ENCODE measurements at regions not wholly inside any gene's neighbourhood (a gene's known extent, or its start where the extent isn't known, plus 50 kb on each side); places are given as distances from the start of the nearest gene placed in this dataset.

DNA sequence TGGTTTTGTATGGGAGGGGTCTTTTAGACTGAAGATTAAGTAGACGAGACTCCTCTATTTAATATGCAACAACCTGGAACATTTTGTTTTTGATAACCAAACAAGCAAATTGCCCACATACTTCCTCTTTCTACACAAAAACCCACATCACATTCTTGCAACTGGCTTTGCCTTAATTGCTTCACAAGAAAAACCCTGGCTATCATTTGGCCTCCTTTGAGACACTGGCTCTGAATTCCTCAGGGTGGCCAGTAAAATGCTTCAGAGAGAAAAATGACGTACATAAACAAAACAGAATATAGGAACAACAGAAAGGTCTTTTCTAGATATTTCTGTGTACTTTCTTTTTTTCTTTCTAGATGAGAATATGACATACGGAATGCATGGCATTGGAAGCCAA, 103.0 kb downstream of the TRIB2 start:
- no peak for DNase-seq (ENCODE audit: low spot score)
- Mint-ChIP-seq H3K4me3 (ENCODE audit: unreplicated experiment) (no peak overlapping the region), H3K27me3 (ENCODE audit: unreplicated experiment) (no peaks in the 10 kb centered on the region), H3K9me3 (ENCODE audit: unreplicated experiment) (no peaks in the 10 kb centered on the region), H3K27ac (ENCODE audit: unreplicated experiment) (no peak overlapping the region), H3K36me3 (ENCODE audit: low read depth, unreplicated experiment) (no peaks in the 10 kb centered on the region), H3K4me1 (ENCODE audit: unreplicated experiment) (peaks cover 5% of the 10 kb centered on the region)
- no peak for TF ChIP-seq CTCF (IDR thresholded peaks at IDR 0.05; ENCODE audit: unreplicated experiment)

DNA sequence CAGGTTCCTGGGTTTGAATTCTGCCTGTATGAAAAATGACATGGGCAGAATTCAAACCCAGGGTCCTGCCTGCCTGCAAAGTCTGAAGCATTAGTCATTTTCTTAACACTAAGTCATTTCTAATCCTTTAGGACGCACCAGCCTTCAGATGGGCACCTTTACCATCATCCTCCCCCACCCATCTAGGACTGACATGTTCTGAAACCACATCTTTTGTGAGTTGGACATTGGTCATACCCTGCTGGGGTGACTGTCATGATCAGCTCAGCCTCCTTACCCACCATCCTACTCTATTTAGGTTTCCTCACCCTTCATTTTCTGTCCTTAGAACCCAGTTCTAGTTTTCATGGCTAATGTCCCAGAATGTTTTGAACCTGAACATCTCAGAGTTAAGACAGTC, 104.9 kb downstream of the TRIB2 start:
- Mint-ChIP-seq H3K36me3 (ENCODE audit: low read depth, unreplicated experiment) (no peaks in the 10 kb centered on the region), H3K4me1 (ENCODE audit: unreplicated experiment) (peaks cover 5% of the 10 kb centered on the region), H3K27ac (ENCODE audit: unreplicated experiment) (no peak overlapping the region), H3K9me3 (ENCODE audit: unreplicated experiment) (no peaks in the 10 kb centered on the region), H3K27me3 (ENCODE audit: unreplicated experiment) (no peaks in the 10 kb centered on the region), H3K4me3 (ENCODE audit: unreplicated experiment) (no peak overlapping the region)
- TF ChIP-seq CTCF (IDR thresholded peaks at IDR 0.05; ENCODE audit: unreplicated experiment): no peak
- DNase-seq (ENCODE audit: low spot score): no peak

- Mint-ChIP-seq H3K27ac (ENCODE audit: unreplicated experiment) (no peak overlapping the region), H3K4me3 (ENCODE audit: unreplicated experiment) (no peak overlapping the region), H3K27me3 (ENCODE audit: unreplicated experiment) (no peaks in the 10 kb centered on the region), H3K36me3 (ENCODE audit: low read depth, unreplicated experiment) (no peaks in the 10 kb centered on the region), H3K4me1 (ENCODE audit: unreplicated experiment) (peaks cover under 1% of the 10 kb centered on the region), H3K9me3 (ENCODE audit: unreplicated experiment) (no peaks in the 10 kb centered on the region)
- DNase-seq (ENCODE audit: low spot score): no peak
- no peak for TF ChIP-seq CTCF (IDR thresholded peaks at IDR 0.05; ENCODE audit: unreplicated experiment)
Observed at GRCh38 chr2:12824351-12824777, 107.6 kb downstream of the TRIB2 start.

GRCh38 chr2:12824778-12825379, 108.1 kb downstream of the TRIB2 start:
- H3K9me3 Mint-ChIP-seq (ENCODE audit: unreplicated experiment): no peaks in the 10 kb centered on the region
- H3K36me3 Mint-ChIP-seq (ENCODE audit: low read depth, unreplicated experiment): no peaks in the 10 kb centered on the region
- no peaks in the 10 kb centered on the region for H3K4me1 Mint-ChIP-seq (ENCODE audit: unreplicated experiment)
- no peak overlapping the region for H3K4me3 Mint-ChIP-seq (ENCODE audit: unreplicated experiment)
- H3K27me3 Mint-ChIP-seq (ENCODE audit: unreplicated experiment): no peaks in the 10 kb centered on the region
- no peak for DNase-seq (ENCODE audit: low spot score)
- TF ChIP-seq CTCF (IDR thresholded peaks at IDR 0.05; ENCODE audit: unreplicated experiment): no peak
- H3K27ac Mint-ChIP-seq (ENCODE audit: unreplicated experiment): no peak overlapping the region

DNA sequence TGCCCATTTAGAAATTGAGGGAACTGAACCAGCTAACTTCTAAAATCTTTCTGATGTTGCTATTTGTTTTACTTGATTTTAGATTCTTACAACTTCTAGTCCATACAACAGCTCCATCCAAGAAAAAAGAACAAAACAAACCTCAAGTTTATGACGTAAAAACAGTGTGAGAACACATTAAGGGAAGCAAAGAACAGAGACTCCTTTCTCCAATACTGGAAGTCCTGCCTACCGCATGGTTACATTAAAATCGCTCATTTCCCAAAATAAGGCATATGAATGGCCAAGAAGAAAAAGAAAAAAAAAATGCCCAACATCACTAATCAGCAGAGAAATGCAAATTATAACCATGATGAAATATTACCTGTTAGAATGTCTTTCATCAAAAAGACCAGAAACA, 110.0 kb downstream of the TRIB2 start:
- TF ChIP-seq CTCF (IDR thresholded peaks at IDR 0.05; ENCODE audit: unreplicated experiment): no peak
- Mint-ChIP-seq H3K4me1 (ENCODE audit: unreplicated experiment) (no peaks in the 10 kb centered on the region), H3K27ac (ENCODE audit: unreplicated experiment) (no peak overlapping the region), H3K4me3 (ENCODE audit: unreplicated experiment) (no peak overlapping the region), H3K9me3 (ENCODE audit: unreplicated experiment) (no peaks in the 10 kb centered on the region), H3K36me3 (ENCODE audit: low read depth, unreplicated experiment) (no peaks in the 10 kb centered on the region), H3K27me3 (ENCODE audit: unreplicated experiment) (no peaks in the 10 kb centered on the region)
- DNase-seq (ENCODE audit: low spot score): no peak
